GM12874 (cell line): ENCODE measurements at regions not wholly inside any gene's neighbourhood (a gene's known extent, or its start where the extent isn't known, plus 50 kb on each side); places are given as distances from the start of the nearest gene placed in this dataset.

Source experiments
- CTCF ChIP-seq: IDR thresholded peaks from 2 replicates; pipeline ENCODE4 v1.5.1; 2011; ENCODE audit warnings: low read depth, mild to moderate bottlenecking, control low read depth, low read length, moderate library complexity; ENCODE audit not compliant: insufficient read depth

- no peak for TF ChIP-seq CTCF
Observed at GRCh38 chr3:28746990-28747389, 398.4 kb upstream of the AZI2 start.

GRCh38 chr3:28751864-28752263, 403.2 kb upstream of the AZI2 start:
- no peak for TF ChIP-seq CTCF

GRCh38 chr3:28752290-28752689, 403.7 kb upstream of the AZI2 start:
- no peak for TF ChIP-seq CTCF

GRCh38 chr3:28756056-28756455, 407.4 kb upstream of the AZI2 start:
- no peak for TF ChIP-seq CTCF

- TF ChIP-seq CTCF: no peak
Observed at GRCh38 chr3:28758115-28758514, 409.5 kb upstream of the AZI2 start.

- TF ChIP-seq CTCF: no peak
Observed at GRCh38 chr3:28761375-28761774, 412.8 kb upstream of the AZI2 start.

GRCh38 chr3:28765194-28765593, 416.6 kb upstream of the AZI2 start:
- no peak for TF ChIP-seq CTCF

- TF ChIP-seq CTCF: no peak
Observed at GRCh38 chr3:28768439-28768838, 419.8 kb upstream of the AZI2 start.
